HG02571 (cell line): ENCODE measurements at regions not wholly inside any gene's neighbourhood (a gene's known extent, or its start where the extent isn't known, plus 50 kb on each side); places are given as distances from the start of the nearest gene placed in this dataset.
"Not testable (repeated sequence)": the region's sequence is repeated elsewhere in the genome, so short reads cannot be mapped to it uniquely, and the experiment has no call there.

ENCODE experiments used
- ATAC-seq: cut with Tn5 transposase; IDR thresholded peaks from one replicate; pipeline ENCODE4 v1.9.1; 2021; ENCODE audit warnings: mild to moderate bottlenecking, moderate library complexity; ENCODE audit not compliant: unreplicated experiment

GRCh38 chr3:102032491-102033383 is 183.4 kb downstream of the NFKBIZ start:
- ATAC-seq: no peak

GRCh38 chr3:102034639-102035451 is 185.5 kb downstream of the NFKBIZ start:
- no peak for ATAC-seq

GRCh38 chr3:102036017-102036416 is 186.7 kb downstream of the NFKBIZ start:
- no peak for ATAC-seq

- no peak for ATAC-seq
Observed at GRCh38 chr3:102036472-102036871, 187.2 kb downstream of the NFKBIZ start.

- no peak for ATAC-seq
Observed at GRCh38 chr3:102037209-102037608, 187.9 kb downstream of the NFKBIZ start.

- no peak for ATAC-seq
Observed at GRCh38 chr3:102037791-102038190, 188.5 kb downstream of the NFKBIZ start.

- ATAC-seq: peak; percentile 88
Observed at GRCh38 chr3:102038477-102039142, 189.3 kb downstream of the NFKBIZ start.

GRCh38 chr3:102040144-102040543 is 190.8 kb downstream of the NFKBIZ start:
- ATAC-seq: not testable (repeated sequence)

- ATAC-seq: peak; percentile 49
Observed at GRCh38 chr3:102053375-102053989, 204.2 kb downstream of the NFKBIZ start.

- no peak for ATAC-seq
Observed at GRCh38 chr3:102054543-102055080, 205.3 kb downstream of the NFKBIZ start.

GRCh38 chr3:102057781-102058421 is 208.6 kb downstream of the NFKBIZ start:
- ATAC-seq: peak; percentile 67

GRCh38 chr3:102059145-102059943 is 210.0 kb downstream of the NFKBIZ start:
- peak; percentile 84 for ATAC-seq

GRCh38 chr3:102060814-102061213 is 211.5 kb downstream of the NFKBIZ start:
- ATAC-seq: no peak

GRCh38 chr3:102063572-102063971 is 214.3 kb downstream of the NFKBIZ start:
- no peak for ATAC-seq

- no peak for ATAC-seq
Observed at GRCh38 chr3:102066470-102066869, 217.2 kb downstream of the NFKBIZ start.

GRCh38 chr3:102068327-102068726 is 219.0 kb downstream of the NFKBIZ start:
- ATAC-seq: no peak

GRCh38 chr3:102068736-102069135 is 219.4 kb downstream of the NFKBIZ start:
- no peak for ATAC-seq

- no peak for ATAC-seq
Observed at GRCh38 chr3:102069211-102069662, 219.9 kb downstream of the NFKBIZ start.

- ATAC-seq: no peak
Observed at GRCh38 chr3:102074946-102075345, 225.6 kb downstream of the NFKBIZ start.
